GM12878 (cell line): ENCODE measurements at regions not wholly inside any gene's neighbourhood (a gene's known extent, or its start where the extent isn't known, plus 50 kb on each side); places are given as distances from the start of the nearest gene placed in this dataset.

Source experiments
- ATAC-seq: fragments of 200-7000 bp; cut with Tn5 transposase; 3 replicates; pipeline ENCODE4 v1.9.1; 2020; ENCODE audit warnings: mild to moderate bottlenecking, moderate library complexity
- BruUV-seq: library from RNA; stranded (reverse); fragments of 400-500 nt; replicated peaks from 2 replicates; lab custom pipeline; 2021; lab: Mats Ljungman, UMichigan
- CTCF ChIA-PET: fragments of 300-600 bp; sonication (Branson Sonifier 250); formaldehyde crosslinking; extraction: SDS; loops from one replicate; lab custom pipeline; 2021; ENCODE audit warnings: inconsistent platforms; lab: Yijun Ruan, JAX
- POLR2A ChIA-PET: fragments of 350-600 bp; formaldehyde crosslinking; extraction: SDS; loops from one replicate; lab custom pipeline; 2021; ENCODE audit warnings: inconsistent platforms; lab: Charles Lee
- RAD21 ChIA-PET: fragments of 300-600 bp; sonication (Branson Sonifier 250); formaldehyde crosslinking; loops from one replicate; lab custom pipeline; 2023; ENCODE audit warnings: antibody characterized with exemption; ENCODE audit not compliant: unreplicated experiment; lab: Charles Lee
- SMC1A ChIA-PET: fragments of 300-600 bp; sonication (Branson Sonifier 250); formaldehyde crosslinking; loops from one replicate; lab custom pipeline; 2023; ENCODE audit not compliant: unreplicated experiment, uncharacterized antibody; lab: Charles Lee
- DNase-seq: peaks from one replicate; pipeline ENCODE4 v3.0.0-alpha.2; 2011; ENCODE audit warnings: low read depth, low spot score
- FAIRE-seq: peaks from 3 replicates; lab custom pipeline; 2011; peaks lifted over from hg19 to GRCh38; lab: Jason Lieb, UNC
- H2AFZ ChIP-seq: 2 replicates; pipeline ENCODE4 v1.6.0; 2011; ENCODE audit warnings: low read depth, low read length, control low read depth; ENCODE audit not compliant: control insufficient read depth
- H3K27ac ChIP-seq: 2 replicates; pipeline ENCODE4 v1.5.1; 2011; ENCODE audit warnings: control low read depth; ENCODE audit not compliant: control insufficient read depth, insufficient read depth
- H3K27me3 ChIP-seq, 2 experiments: replicated peaks in 1 of 2; 2 replicates each; pipeline versions ENCODE4 v1.6.0 to v1.6.1; 2011; ENCODE audit warnings: low read length in 1 of 2; ENCODE audit not compliant: control insufficient read depth in 2 of 2, insufficient read depth in 2 of 2
- H3K36me3 ChIP-seq, 2 experiments: 2 replicates each; pipeline ENCODE4 v1.5.1; 2011; ENCODE audit warnings: low read length in 1 of 2; ENCODE audit not compliant: control insufficient read depth in 2 of 2, insufficient read depth in 2 of 2
- H3K4me1 ChIP-seq: 2 replicates; pipeline ENCODE4 v1.6.1; 2011; ENCODE audit warnings: mild to moderate bottlenecking, low read length, moderate library complexity, mixed read lengths; ENCODE audit not compliant: control insufficient read depth, insufficient read depth
- H3K4me2 ChIP-seq: 2 replicates; pipeline ENCODE4 v1.6.0; 2011; ENCODE audit warnings: control low read depth; ENCODE audit not compliant: control insufficient read depth, insufficient read depth
- H3K4me3 ChIP-seq: fragments of 200-600 bp; sonication (generic); 2 replicates; pipeline ENCODE4 v1.5.1; 2016
- H3K79me2 ChIP-seq: 2 replicates; pipeline ENCODE4 v1.6.0; 2011; ENCODE audit warnings: low read length; ENCODE audit not compliant: control insufficient read depth, insufficient read depth
- H3K9ac ChIP-seq: 2 replicates; pipeline ENCODE4 v1.8.0; 2011; ENCODE audit warnings: low read length, control low read depth, mixed read lengths; ENCODE audit not compliant: control insufficient read depth, insufficient read depth
- H3K9me3 ChIP-seq: replicated peaks from 3 replicates; pipeline ENCODE4 v1.5.1; 2011; ENCODE audit warnings: mild to moderate bottlenecking, low read length; ENCODE audit not compliant: control insufficient read depth, insufficient read depth
- H4K20me1 ChIP-seq: 2 replicates; pipeline ENCODE4 v1.6.0; 2011; ENCODE audit not compliant: control insufficient read depth, insufficient read depth
- CREM ChIP-seq: IDR thresholded peaks from 2 replicates; pipeline ENCODE4 v1.6.1; 2014; ENCODE audit warnings: antibody characterized with exemption, low read depth
- EGR1 ChIP-seq, 2 experiments: IDR thresholded peaks; 1 replicate in 1 of 2; 2 replicates in 1 of 2; pipeline ENCODE4 v1.6.1; 2011 to 2012; ENCODE audit warnings: low read depth in 2 of 2, low read length in 2 of 2, borderline replicate concordance in 1 of 2, mild to moderate bottlenecking in 1 of 2, moderate library complexity in 1 of 2
- GABPA ChIP-seq: IDR thresholded peaks from 2 replicates; pipeline ENCODE4 v1.6.1; 2014; ENCODE audit warnings: antibody characterized with exemption, low read depth, mild to moderate bottlenecking, inconsistent platforms
- MEF2B ChIP-seq: fragments of 450-650 bp; IDR thresholded peaks from 2 replicates; pipeline ENCODE4 v1.6.1; 2018; ENCODE audit warnings: mild to moderate bottlenecking, moderate library complexity; ENCODE audit not compliant: partially characterized antibody, poor library complexity, severe bottlenecking
- MTA3 ChIP-seq: IDR thresholded peaks from 2 replicates; pipeline ENCODE4 v1.6.1; 2012; ENCODE audit warnings: low read length, inconsistent platforms, borderline replicate concordance
- NBN ChIP-seq: fragments of 450-650 bp; IDR thresholded peaks from 2 replicates; pipeline ENCODE4 v1.6.1; 2016
- PBX3 ChIP-seq: IDR thresholded peaks from 2 replicates; pipeline ENCODE4 v1.6.1; 2011; ENCODE audit warnings: mild to moderate bottlenecking, low read depth, low read length, moderate library complexity; ENCODE audit not compliant: insufficient replicate concordance
- POLR2AphosphoS2 ChIP-seq: IDR thresholded peaks from 2 replicates; pipeline ENCODE4 v1.6.1; 2011; ENCODE audit warnings: low read depth, mild to moderate bottlenecking, low read length, improper control_type of control experiment, moderate library complexity
- WGBS: methylation state at CpG from one replicate; pipeline ENCODE4 v1.1.6; 2016; ENCODE audit warnings: low lambda C conversion rate; ENCODE audit not compliant: insufficient replicate concordance, insufficient coverage; ENCODE audit errors: missing lambda C conversion rate; 5-methylcytosine and 5-hydroxymethylcytosine counted together
- in situ Hi-C: fragments of 300-500 bp; cut with MboI; formaldehyde crosslinking; loops from 9 replicates; pipeline ENCODE4 v1.14.3; 2018; ENCODE audit warnings: mixed read lengths
- intact Hi-C: fragments of 100-400 bp; cut with micrococcal nuclease; formaldehyde crosslinking; loops from one replicate; pipeline ENCODE4 v1.14.2; 2022; ENCODE audit not compliant: unreplicated experiment
- TF ChIP-seq, protein P1 (sequence below): fragments of 450-650 bp; IDR thresholded peaks from 2 replicates; pipeline ENCODE4 v1.6.1; 2017; ENCODE audit warnings: low read depth, mild to moderate bottlenecking, moderate library complexity

GRCh38 chr1:99361406-99361805 lies 97.1 kb downstream of the PLPPR4 start:
- BruUV-seq = no TSS peak
- Histone ChIP-seq H3K9ac (no peak overlapping the region), H3K27ac (no peak overlapping the region), H3K36me3 (no peaks in the 10 kb centered on the region), H3K79me2 (no peaks in the 10 kb centered on the region), H3K27me3 (no peaks in the 10 kb centered on the region), H3K4me2 (no peak overlapping the region), H2AFZ (no peak overlapping the region), H3K9me3 (no peaks in the 10 kb centered on the region), H3K4me1 (no peaks in the 10 kb centered on the region), H4K20me1 (no peaks in the 10 kb centered on the region), H3K4me3 (no peak overlapping the region)
- ChIA-PET RAD21 (no interaction called here), POLR2A (no interaction called here), CTCF (no interaction called here), SMC1A (no interaction called here)
- 9% methylated on average over 2 of the region's 2 CpGs for WGBS
- TF ChIP-seq POLR2AphosphoS2 = no peak
- no peak for TF ChIP-seq CREM
- no peak for DNase-seq
- no peak for ATAC-seq
- intact Hi-C loops = no loop called here
- in situ Hi-C loops = no loop called here
- FAIRE-seq = no peak

- in situ Hi-C loops = no loop called here
- Histone ChIP-seq H3K9me3 (no peaks in the 10 kb centered on the region), H3K36me3 (no peaks in the 10 kb centered on the region), H4K20me1 (no peaks in the 10 kb centered on the region), H3K9ac (no peak overlapping the region), H3K4me3 (no peak overlapping the region), H3K4me1 (no peaks in the 10 kb centered on the region), H3K27me3 (no peaks in the 10 kb centered on the region), H3K79me2 (no peaks in the 10 kb centered on the region), H3K4me2 (no peak overlapping the region), H2AFZ (no peak overlapping the region), H3K27ac (no peak overlapping the region)
- no peak for FAIRE-seq
- intact Hi-C loops = no loop called here
- BruUV-seq = no TSS peak
- SMC1A ChIA-PET = no interaction called here
- RAD21 ChIA-PET = no interaction called here
- TF ChIP-seq EGR1 (IDR thresholded peaks at IDR 0.05; ENCODE audit: borderline replicate concordance in 1 of 2, low read depth in 2 of 2, low read length in 2 of 2) (no peak), NBN (no peak), PBX3 (no peak), MEF2B (no peak), MTA3 (no peak), GABPA (no peak)
- TF ChIP-seq, protein P1, sequence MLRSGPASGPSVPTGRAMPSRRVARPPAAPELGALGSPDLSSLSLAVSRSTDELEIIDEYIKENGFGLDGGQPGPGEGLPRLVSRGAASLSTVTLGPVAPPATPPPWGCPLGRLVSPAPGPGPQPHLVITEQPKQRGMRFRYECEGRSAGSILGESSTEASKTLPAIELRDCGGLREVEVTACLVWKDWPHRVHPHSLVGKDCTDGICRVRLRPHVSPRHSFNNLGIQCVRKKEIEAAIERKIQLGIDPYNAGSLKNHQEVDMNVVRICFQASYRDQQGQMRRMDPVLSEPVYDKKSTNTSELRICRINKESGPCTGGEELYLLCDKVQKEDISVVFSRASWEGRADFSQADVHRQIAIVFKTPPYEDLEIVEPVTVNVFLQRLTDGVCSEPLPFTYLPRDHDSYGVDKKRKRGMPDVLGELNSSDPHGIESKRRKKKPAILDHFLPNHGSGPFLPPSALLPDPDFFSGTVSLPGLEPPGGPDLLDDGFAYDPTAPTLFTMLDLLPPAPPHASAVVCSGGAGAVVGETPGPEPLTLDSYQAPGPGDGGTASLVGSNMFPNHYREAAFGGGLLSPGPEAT = no peak
- CTCF ChIA-PET = interaction anchor here (1.1 kb wide), 1 partner anchor 322 kb away, joined by 3 read pairs; no protein-coding TSS in a partner anchor
- no peak for ATAC-seq
- POLR2A ChIA-PET = no interaction called here
- WGBS = 7% methylated on average over 2 of the region's 2 CpGs
- no peak for DNase-seq
Measured at GRCh38 chr1:99363531-99363930, 99.2 kb downstream of the PLPPR4 start.
